ENCODE measurements at regions not wholly inside any gene's neighbourhood (a gene's known extent, or its start where the extent isn't known, plus 50 kb on each side); places are given as distances from the start of the nearest gene placed in this dataset.
"Not testable (repeated sequence)": the region's sequence is repeated elsewhere in the genome, so short reads cannot be mapped to it uniquely, and the experiment has no call there.

- no peak for TF ChIP-seq CTCF (conservative IDR thresholded peaks at IDR 0.05; ENCODE audit: low read depth, low read length)
- no peak overlapping the region for H3K4me3 ChIP-seq (ENCODE audit: low read length)
- DNase-seq (ENCODE audit: low read depth) = no peak
These were observed 58.9 kb upstream of the RBM47 start for GRCh38 chr4:40688446-40689095.

- no peak for TF ChIP-seq CTCF (conservative IDR thresholded peaks at IDR 0.05; ENCODE audit: low read depth, low read length)
- no peak overlapping the region for H3K4me3 ChIP-seq (ENCODE audit: low read length)
- no peak for DNase-seq (ENCODE audit: low read depth)
These were observed 55.8 kb upstream of the NSUN7 start for GRCh38 chr4:40693946-40694345.

GRCh38 chr4:40697476-40697875 lies 52.3 kb upstream of the NSUN7 start:
- not testable (repeated sequence) for H3K4me3 ChIP-seq (ENCODE audit: low read length); DNase-seq (ENCODE audit: low read depth)

GRCh38 chr4:40698733-40699132 lies 51.0 kb upstream of the NSUN7 start:
- no peak for TF ChIP-seq CTCF (conservative IDR thresholded peaks at IDR 0.05; ENCODE audit: low read depth, low read length)
- no peak for DNase-seq (ENCODE audit: low read depth)

GRCh38 chr4:40699648-40700047 lies 50.1 kb upstream of the NSUN7 start:
- no peak for TF ChIP-seq CTCF (conservative IDR thresholded peaks at IDR 0.05; ENCODE audit: low read depth, low read length)
- no peak for DNase-seq (ENCODE audit: low read depth)
- no peak overlapping the region for H3K4me3 ChIP-seq (ENCODE audit: low read length)

More at GRCh38 chr4:40698733-40699132, 51.0 kb upstream of the NSUN7 start:
- H3K4me3 ChIP-seq (ENCODE audit: low read length) = no peak overlapping the region

Data from retinal pigment epithelial cell (primary cell).